KMS-11 (cell line): ENCODE measurements at regions not wholly inside any gene's neighbourhood (a gene's known extent, or its start where the extent isn't known, plus 50 kb on each side); places are given as distances from the start of the nearest gene placed in this dataset.

ENCODE experiments used
- H2AFZ ChIP-seq: fragments of 200-600 bp; sonication (generic); 2 replicates; pipeline ENCODE4 v1.6.1; 2016; ENCODE audit warnings: antibody characterized with exemption, mixed run types, low read depth
- H3K27ac ChIP-seq: fragments of 200-600 bp; sonication (generic); 2 replicates; pipeline ENCODE4 v1.6.1; 2016; ENCODE audit warnings: mild to moderate bottlenecking, mixed run types
- H3K27me3 ChIP-seq: fragments of 200-600 bp; sonication (generic); 2 replicates; pipeline ENCODE4 v1.6.1; 2017; ENCODE audit warnings: mild to moderate bottlenecking, low read depth, mixed run types, moderate library complexity; ENCODE audit not compliant: insufficient read depth
- H3K36me3 ChIP-seq: fragments of 200-600 bp; sonication (generic); 2 replicates; pipeline ENCODE4 v1.6.1; 2017; ENCODE audit warnings: mild to moderate bottlenecking, mixed run types; ENCODE audit not compliant: insufficient read depth
- H3K4me1 ChIP-seq: fragments of 200-600 bp; sonication (generic); 2 replicates; pipeline ENCODE4 v1.6.1; 2016; ENCODE audit warnings: mild to moderate bottlenecking, low read depth, mixed run types; ENCODE audit not compliant: poor library complexity, severe bottlenecking
- H3K4me2 ChIP-seq: fragments of 200-600 bp; sonication (generic); 2 replicates; pipeline ENCODE4 v1.7.0; 2016; ENCODE audit warnings: mild to moderate bottlenecking, mixed run types
- H3K4me3 ChIP-seq: fragments of 200-600 bp; sonication (generic); IDR thresholded peaks from 2 replicates; pipeline ENCODE4 v1.6.1; 2017; ENCODE audit warnings: low read depth, low read length, mixed read lengths; ENCODE audit not compliant: insufficient read depth
- H3K79me2 ChIP-seq: fragments of 200-600 bp; sonication (generic); 2 replicates; pipeline ENCODE4 v1.6.1; 2016; ENCODE audit warnings: low read depth, mixed run types; ENCODE audit not compliant: insufficient read depth
- H3K9ac ChIP-seq: fragments of 200-600 bp; sonication (generic); 2 replicates; pipeline ENCODE4 v1.6.1; 2016; ENCODE audit warnings: mild to moderate bottlenecking, mixed run types
- H4K20me1 ChIP-seq: fragments of 200-600 bp; sonication (generic); 2 replicates; pipeline ENCODE4 v1.6.1; 2016; ENCODE audit warnings: mild to moderate bottlenecking, mixed run types; ENCODE audit not compliant: insufficient read depth
- TF ChIP-seq, protein P1 (sequence below): fragments of 200-600 bp; sonication (generic); conservative IDR thresholded peaks from 2 replicates; pipeline ENCODE4 v1.6.1; 2017; ENCODE audit warnings: low read depth, mild to moderate bottlenecking, antibody characterized with exemption, low read length, moderate library complexity, mixed read lengths

GRCh38 chr14:48401321-48401720, 725.9 kb upstream of the MDGA2 start:
- Histone ChIP-seq H3K27me3 (no peaks in the 10 kb centered on the region), H3K4me2 (no peak overlapping the region), H2AFZ (no peak overlapping the region), H3K4me3 (no peak overlapping the region), H3K79me2 (no peaks in the 10 kb centered on the region), H3K36me3 (no peaks in the 10 kb centered on the region), H4K20me1 (no peaks in the 10 kb centered on the region), H3K27ac (no peak overlapping the region), H3K9ac (no peak overlapping the region), H3K4me1 (no peaks in the 10 kb centered on the region)
- TF ChIP-seq, protein P1, sequence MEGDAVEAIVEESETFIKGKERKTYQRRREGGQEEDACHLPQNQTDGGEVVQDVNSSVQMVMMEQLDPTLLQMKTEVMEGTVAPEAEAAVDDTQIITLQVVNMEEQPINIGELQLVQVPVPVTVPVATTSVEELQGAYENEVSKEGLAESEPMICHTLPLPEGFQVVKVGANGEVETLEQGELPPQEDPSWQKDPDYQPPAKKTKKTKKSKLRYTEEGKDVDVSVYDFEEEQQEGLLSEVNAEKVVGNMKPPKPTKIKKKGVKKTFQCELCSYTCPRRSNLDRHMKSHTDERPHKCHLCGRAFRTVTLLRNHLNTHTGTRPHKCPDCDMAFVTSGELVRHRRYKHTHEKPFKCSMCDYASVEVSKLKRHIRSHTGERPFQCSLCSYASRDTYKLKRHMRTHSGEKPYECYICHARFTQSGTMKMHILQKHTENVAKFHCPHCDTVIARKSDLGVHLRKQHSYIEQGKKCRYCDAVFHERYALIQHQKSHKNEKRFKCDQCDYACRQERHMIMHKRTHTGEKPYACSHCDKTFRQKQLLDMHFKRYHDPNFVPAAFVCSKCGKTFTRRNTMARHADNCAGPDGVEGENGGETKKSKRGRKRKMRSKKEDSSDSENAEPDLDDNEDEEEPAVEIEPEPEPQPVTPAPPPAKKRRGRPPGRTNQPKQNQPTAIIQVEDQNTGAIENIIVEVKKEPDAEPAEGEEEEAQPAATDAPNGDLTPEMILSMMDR, result no peak

- H3K36me3 ChIP-seq, result no peaks in the 10 kb centered on the region
- H2AFZ ChIP-seq, result no peak overlapping the region
- H3K4me1 ChIP-seq, result no peaks in the 10 kb centered on the region
Measured at GRCh38 chr14:48398675-48399282, 723.4 kb upstream of the MDGA2 start.

GRCh38 chr14:48391661-48392060, 716.3 kb upstream of the MDGA2 start:
- no peak overlapping the region for H3K9ac ChIP-seq
- H3K4me2 ChIP-seq, result no peak overlapping the region
- TF ChIP-seq, protein P1, result no peak
- no peaks in the 10 kb centered on the region for H4K20me1 ChIP-seq
- H3K4me3 ChIP-seq, result no peak overlapping the region
- no peaks in the 10 kb centered on the region for H3K79me2 ChIP-seq
- H3K36me3 ChIP-seq, result no peaks in the 10 kb centered on the region
- no peak overlapping the region for H2AFZ ChIP-seq
- H3K4me1 ChIP-seq, result no peaks in the 10 kb centered on the region
- H3K27me3 ChIP-seq, result no peaks in the 10 kb centered on the region
- no peak overlapping the region for H3K27ac ChIP-seq

More at GRCh38 chr14:48398675-48399282, 723.4 kb upstream of the MDGA2 start:
- Histone ChIP-seq H3K27ac (no peak overlapping the region), H3K9ac (no peak overlapping the region), H3K79me2 (no peaks in the 10 kb centered on the region), H3K4me3 (no peak overlapping the region), H3K27me3 (no peaks in the 10 kb centered on the region), H3K4me2 (no peak overlapping the region), H4K20me1 (no peaks in the 10 kb centered on the region)
- TF ChIP-seq, protein P1, result peak; percentile 56

GRCh38 chr14:48390346-48390745, 714.9 kb upstream of the MDGA2 start:
- TF ChIP-seq, protein P1, result no peak
- H3K27me3 ChIP-seq, result no peaks in the 10 kb centered on the region
- no peaks in the 10 kb centered on the region for H3K79me2 ChIP-seq
- H3K4me2 ChIP-seq, result no peak overlapping the region
- H4K20me1 ChIP-seq, result no peaks in the 10 kb centered on the region
- H3K27ac ChIP-seq, result no peak overlapping the region
- no peak overlapping the region for H3K4me3 ChIP-seq
- no peak overlapping the region for H3K9ac ChIP-seq
- no peak overlapping the region for H2AFZ ChIP-seq
- H3K36me3 ChIP-seq, result no peaks in the 10 kb centered on the region
- H3K4me1 ChIP-seq, result no peaks in the 10 kb centered on the region
